ENCODE measurements at regions not wholly inside any gene's neighbourhood (a gene's known extent, or its start where the extent isn't known, plus 50 kb on each side); places are given as distances from the start of the nearest gene placed in this dataset.
"Not testable (repeated sequence)": the region's sequence is repeated elsewhere in the genome, so short reads cannot be mapped to it uniquely, and the experiment has no call there.

GRCh38 chr2:147041121-147041494, 803.7 kb upstream of the ACVR2A start:
- no peak for DNase-seq

DNA sequence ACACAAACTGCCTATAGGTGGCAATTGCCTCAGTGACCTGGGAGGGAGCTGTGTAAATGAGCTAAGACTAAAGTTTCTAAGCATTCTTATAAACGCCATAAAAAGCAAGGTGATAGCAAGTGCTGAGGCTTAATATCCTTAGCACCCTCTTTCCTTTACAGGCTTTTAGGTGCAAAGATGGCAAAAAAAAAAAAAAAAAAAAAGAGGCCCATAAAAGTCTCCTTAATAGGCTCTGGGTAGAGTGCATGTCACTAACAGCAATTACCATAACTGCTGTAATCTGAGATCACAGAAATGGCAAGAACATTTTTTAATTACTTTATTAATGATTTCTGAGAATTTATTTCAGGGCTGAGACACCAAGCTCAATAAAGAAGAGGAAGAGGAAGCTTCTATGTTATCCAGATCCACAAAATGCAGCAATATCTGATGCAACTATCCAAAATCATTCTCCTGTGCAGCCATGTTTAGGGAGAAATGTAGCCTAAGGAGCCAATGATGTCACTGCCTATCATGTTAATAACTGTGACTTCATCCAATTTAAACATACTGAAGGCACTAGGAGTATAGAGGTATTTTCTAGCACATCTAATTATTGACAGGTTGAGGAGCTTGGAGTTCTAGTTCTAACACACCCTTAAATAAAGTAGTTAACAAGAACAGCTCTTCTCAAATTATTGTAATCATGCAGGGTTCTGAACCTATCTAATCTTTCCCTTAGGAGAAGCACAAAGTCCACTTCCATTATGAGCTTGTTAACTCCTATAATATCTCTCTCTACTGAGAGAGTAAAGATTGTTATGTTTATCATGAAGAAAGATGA, 804.3 kb upstream of the ACVR2A start:
- no peak for DNase-seq

- no peak for DNase-seq
Observed at GRCh38 chr2:147037048-147037447, 807.8 kb upstream of the ACVR2A start.

DNA sequence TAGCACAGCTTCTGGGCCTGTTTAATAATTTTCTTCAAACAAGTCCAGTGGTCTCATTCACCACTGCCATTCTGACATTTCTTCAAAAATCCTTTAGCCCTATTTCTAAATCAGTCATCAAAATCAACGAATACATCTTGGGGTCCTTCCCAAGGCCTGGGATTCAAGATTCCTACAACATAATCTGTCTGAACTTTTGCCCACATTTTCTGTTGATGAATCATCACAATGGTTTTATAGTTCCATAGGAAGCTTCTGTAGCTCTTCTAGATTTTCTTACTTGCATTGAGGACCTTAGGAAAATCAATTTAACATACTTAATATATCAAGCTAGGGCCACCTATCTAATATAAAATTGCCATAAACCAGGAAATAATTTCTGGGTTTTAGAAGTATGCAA, 811.8 kb upstream of the ACVR2A start:
- DNase-seq: no peak

DNA sequence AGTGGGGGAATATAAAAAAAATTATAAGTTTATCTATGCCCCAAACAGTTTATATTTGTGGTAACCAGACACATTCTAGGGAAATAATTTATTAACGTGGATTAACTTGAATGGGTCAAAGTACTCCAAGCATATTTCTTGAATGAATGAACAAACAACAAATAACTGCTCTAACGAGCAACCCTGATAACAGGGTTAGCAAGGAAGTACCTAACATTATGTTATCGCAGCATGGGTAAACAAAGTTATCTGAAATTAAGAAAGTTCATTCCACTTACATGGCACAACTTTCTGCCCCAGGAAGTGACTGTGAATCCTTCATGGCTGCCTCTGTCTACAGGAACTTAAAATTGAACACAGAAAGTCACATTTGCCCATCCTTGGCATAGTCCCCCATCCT, 812.9 kb upstream of the ACVR2A start:
- no peak for DNase-seq

- DNase-seq: no peak
Observed at GRCh38 chr2:147030966-147031720, 813.7 kb upstream of the ACVR2A start.

DNA sequence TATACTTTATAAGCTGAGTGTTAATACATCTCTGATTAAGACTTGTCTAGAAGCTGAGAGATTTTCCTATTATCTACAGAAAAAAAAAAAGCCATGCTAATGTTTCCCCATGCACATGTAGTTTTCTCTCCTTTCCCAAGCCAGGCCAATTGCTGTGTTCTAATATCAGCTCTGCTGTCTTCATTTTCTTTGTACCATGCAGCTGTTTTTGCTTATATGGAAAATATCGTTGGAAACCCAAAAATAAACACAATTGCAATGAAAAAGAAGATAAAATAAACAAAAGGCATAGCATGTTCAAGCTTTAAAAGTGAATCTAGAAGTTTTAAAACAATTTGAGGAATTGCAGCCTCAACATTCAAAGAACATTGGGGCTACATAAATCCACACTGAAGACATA, 817.4 kb upstream of the ACVR2A start:
- no peak for DNase-seq

GRCh38 chr2:147026664-147027295, 818.0 kb upstream of the ACVR2A start:
- DNase-seq: no peak

- DNase-seq: no peak
Observed at GRCh38 chr2:147025646-147026585, 818.9 kb upstream of the ACVR2A start.

DNA sequence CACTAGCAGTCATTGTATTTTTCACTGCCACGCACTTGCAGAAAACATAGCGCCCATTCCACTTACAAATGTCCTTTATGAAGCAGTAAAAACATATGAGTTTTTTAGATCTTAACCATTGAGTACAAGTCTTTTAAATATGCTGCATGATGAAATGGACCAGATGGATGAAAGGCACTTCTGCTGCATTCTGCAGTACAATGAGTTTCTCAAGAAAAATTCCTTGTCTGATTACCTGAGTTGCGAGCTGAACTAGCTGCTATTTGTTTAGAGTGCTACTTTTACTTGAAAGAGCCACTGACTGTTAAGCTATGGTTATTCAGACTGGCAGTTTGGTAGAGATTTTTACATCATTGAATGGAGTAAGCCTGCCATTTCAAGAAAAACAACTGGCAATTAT, 825.5 kb upstream of the ACVR2A start:
- DNase-seq: no peak

DNA sequence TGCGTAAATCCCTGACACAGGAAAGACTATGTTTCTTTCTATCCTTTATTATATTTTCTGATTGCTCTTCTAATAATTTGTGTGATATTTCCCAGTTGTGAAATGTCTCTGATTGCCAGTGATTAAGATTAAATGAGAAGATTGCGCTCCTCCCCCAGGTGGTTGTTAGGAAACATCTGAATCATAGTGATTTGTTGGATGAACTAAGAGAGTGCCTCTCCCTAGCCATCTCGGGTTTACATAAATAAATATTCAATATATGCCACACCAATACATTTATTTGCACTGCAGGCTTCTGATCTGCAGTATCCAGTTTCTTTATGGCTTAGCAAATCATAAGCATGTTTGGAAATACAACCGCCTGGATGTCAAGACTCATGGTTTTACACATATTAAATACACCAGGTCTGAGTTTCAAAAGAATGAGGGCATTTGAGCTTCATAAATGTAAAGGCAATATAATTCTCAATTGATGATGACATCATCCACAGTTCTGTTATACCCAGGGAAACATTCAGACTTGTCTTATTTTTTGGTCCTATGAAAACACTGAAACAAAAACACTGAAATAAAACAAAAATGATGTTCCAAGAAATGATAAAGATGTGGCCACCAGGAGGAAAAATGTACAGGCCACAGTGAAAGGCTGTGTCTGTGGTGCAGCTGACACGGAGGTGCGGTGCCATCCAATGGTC, 826.7 kb upstream of the ACVR2A start:
- no peak for DNase-seq

DNA sequence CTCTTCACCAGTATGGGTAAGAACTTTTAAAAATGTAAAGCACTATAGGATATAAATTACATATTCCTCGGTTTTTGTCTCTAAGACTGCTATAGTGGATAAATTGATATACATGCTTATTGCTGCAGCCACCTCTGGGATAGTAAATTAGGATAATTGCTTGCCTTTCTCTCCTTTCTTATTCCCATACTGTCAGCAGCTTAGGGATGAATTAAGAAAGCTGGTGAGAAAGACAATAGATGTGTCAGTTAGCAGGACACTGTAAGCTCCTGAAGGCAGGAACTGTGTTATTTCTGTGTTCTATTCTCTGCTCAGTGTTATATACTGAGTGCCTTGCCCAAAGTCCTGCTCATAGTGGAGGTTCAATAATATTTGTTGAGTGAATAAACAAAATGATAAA, 828.6 kb upstream of the ACVR2A start:
- no peak for DNase-seq

DNA sequence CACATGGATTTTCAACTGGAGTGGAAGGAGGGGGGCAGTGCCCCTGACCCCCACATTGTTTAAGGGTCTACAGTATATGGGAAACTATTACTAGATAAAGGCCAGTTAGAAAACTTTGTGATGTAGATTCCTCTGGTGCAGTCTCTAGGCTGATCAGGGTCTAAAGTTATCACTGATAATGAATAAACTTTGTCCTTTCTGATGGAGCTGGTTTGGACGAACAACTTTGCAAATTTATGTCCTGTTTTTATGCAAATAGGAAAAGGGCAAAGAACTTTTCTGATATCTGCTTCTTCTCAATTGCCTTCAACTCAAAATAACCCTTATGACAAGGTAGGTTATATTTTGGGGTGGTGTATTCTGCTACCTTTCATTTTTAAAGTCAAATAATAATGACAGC, 829.2 kb upstream of the ACVR2A start:
- DNase-seq: no peak

GRCh38 chr2:147013696-147014392, 831.0 kb upstream of the ACVR2A start:
- DNase-seq: no peak

- no peak for DNase-seq
Observed at GRCh38 chr2:147008481-147008880, 836.3 kb upstream of the ACVR2A start.

- DNase-seq: no peak
Observed at GRCh38 chr2:147006736-147007141, 838.1 kb upstream of the ACVR2A start.

DNA sequence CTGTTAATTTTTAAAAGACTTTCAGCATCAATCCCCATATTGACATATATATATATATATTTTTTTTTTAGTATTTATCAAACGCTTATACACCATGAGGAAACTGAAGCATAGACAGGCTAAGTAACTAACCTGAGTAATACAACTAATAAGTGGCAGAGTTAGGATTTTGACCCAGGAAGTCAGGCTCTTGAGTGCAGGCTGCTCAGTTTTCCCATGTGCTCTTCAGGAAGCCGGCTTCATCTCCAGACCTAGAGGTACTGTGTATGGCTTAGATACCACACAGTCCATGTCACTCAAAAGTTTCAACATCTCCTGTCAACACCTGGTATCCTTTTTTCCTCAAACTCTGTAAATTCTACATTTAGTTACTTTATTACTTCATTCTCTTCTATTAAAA, 841.7 kb upstream of the ACVR2A start:
- no peak for DNase-seq

GRCh38 chr2:147002256-147002655, 842.6 kb upstream of the ACVR2A start:
- DNase-seq: no peak

GRCh38 chr2:147001061-147001460, 843.8 kb upstream of the ACVR2A start:
- DNase-seq: no peak

DNA sequence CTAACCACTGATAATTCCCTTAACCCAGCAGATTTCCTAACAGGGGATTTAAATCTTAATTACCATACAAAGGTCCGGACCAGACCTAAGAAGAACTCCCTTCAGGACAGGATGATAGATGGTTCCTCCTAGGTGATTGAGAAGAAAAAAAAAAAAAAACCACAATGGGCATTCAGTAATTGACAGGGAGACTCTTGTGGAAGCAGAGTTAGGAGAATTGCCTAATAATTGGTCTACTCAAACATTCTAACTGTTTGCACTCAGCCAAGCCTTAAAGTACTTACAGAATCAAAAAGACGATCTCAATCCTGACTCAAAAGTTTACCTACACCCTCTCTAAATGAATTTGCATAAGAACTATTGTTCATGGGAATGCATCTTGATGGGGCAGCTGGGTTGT, 844.7 kb upstream of the ACVR2A start:
- DNase-seq: not testable (repeated sequence)

- no peak for DNase-seq
Observed at GRCh38 chr2:146997945-146998344, 846.9 kb upstream of the ACVR2A start.

DNA sequence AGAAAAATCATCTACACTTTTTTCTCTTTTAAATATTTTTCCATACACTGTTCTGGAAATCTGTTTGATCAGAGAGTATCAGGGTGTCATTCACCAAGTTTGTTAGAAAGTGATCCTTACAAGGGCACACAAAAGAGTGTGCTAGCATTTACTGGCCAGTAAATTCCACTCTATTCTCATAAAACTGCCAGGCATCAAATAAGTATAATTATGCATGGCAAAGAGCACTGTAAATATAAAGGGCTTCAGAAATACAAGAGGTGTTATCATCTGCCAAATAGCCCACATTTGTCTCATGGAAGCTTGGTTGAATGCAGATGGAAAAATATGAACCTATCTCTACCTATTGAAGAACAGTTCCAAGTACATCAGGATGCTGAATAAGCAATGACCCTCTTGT, 847.3 kb upstream of the ACVR2A start:
- DNase-seq: no peak
